MCF 10A (cell line): ENCODE measurements at regions not wholly inside any gene's neighbourhood (a gene's known extent, or its start where the extent isn't known, plus 50 kb on each side); places are given as distances from the start of the nearest gene placed in this dataset.

Source experiments
- BruUV-seq: library from RNA; stranded (reverse); fragments of 400-500 nt; replicated peaks from 2 replicates; lab custom pipeline; 2021; lab: Mats Ljungman, UMichigan
- CTCF ChIA-PET: fragments of 300-600 bp; sonication (Branson Sonifier 250); formaldehyde crosslinking; extraction: SDS; loops from one replicate; lab custom pipeline; 2021; ENCODE audit warnings: antibody characterized with exemption, inconsistent platforms; lab: Yijun Ruan, JAX
- POLR2A ChIA-PET: fragments of 300-600, 350-650 bp; sonication (Branson Sonifier 250); formaldehyde crosslinking; extraction: SDS; loops from one replicate; lab custom pipeline; 2020; ENCODE audit warnings: antibody characterized with exemption, inconsistent platforms; lab: Yijun Ruan, JAX
- DNase-seq: peaks from one replicate; pipeline ENCODE4 v3.0.0-alpha.2; 2018; ENCODE audit not compliant: unreplicated experiment
- H3K27ac Mint-ChIP-seq: one replicate; pipeline ENCODE4 v1.8.0; 2022; ENCODE audit warnings: mild to moderate bottlenecking, low read depth, mixed read lengths; ENCODE audit not compliant: unreplicated experiment
- H3K27me3 Mint-ChIP-seq: one replicate; pipeline ENCODE4 v1.8.0; 2022; ENCODE audit warnings: mixed read lengths; ENCODE audit not compliant: insufficient read depth, unreplicated experiment
- H3K36me3 Mint-ChIP-seq: one replicate; pipeline ENCODE4 v1.8.0; 2022; ENCODE audit warnings: mild to moderate bottlenecking, moderate library complexity, mixed read lengths; ENCODE audit not compliant: insufficient read depth, unreplicated experiment
- H3K4me1 Mint-ChIP-seq: one replicate; pipeline ENCODE4 v1.8.0; 2022; ENCODE audit warnings: mixed read lengths; ENCODE audit not compliant: insufficient read depth, unreplicated experiment
- H3K4me3 Mint-ChIP-seq: one replicate; pipeline ENCODE4 v1.8.0; 2022; ENCODE audit warnings: mild to moderate bottlenecking, moderate library complexity, mixed read lengths; ENCODE audit not compliant: unreplicated experiment
- H3K9me3 Mint-ChIP-seq: one replicate; pipeline ENCODE4 v1.8.0; 2022; ENCODE audit warnings: mixed read lengths; ENCODE audit not compliant: unreplicated experiment
- intact Hi-C: fragments of 100-400 bp; cut with micrococcal nuclease; formaldehyde crosslinking; loops from 2 replicates; pipeline ENCODE4 v1.14.1; 2022
- TF ChIP-seq, protein P1 (sequence below): fragments of 200-600 bp; IDR thresholded peaks from one replicate; pipeline ENCODE4 v1.8.0; 2022; ENCODE audit warnings: antibody characterized with exemption, mild to moderate bottlenecking; ENCODE audit not compliant: unreplicated experiment

DNA sequence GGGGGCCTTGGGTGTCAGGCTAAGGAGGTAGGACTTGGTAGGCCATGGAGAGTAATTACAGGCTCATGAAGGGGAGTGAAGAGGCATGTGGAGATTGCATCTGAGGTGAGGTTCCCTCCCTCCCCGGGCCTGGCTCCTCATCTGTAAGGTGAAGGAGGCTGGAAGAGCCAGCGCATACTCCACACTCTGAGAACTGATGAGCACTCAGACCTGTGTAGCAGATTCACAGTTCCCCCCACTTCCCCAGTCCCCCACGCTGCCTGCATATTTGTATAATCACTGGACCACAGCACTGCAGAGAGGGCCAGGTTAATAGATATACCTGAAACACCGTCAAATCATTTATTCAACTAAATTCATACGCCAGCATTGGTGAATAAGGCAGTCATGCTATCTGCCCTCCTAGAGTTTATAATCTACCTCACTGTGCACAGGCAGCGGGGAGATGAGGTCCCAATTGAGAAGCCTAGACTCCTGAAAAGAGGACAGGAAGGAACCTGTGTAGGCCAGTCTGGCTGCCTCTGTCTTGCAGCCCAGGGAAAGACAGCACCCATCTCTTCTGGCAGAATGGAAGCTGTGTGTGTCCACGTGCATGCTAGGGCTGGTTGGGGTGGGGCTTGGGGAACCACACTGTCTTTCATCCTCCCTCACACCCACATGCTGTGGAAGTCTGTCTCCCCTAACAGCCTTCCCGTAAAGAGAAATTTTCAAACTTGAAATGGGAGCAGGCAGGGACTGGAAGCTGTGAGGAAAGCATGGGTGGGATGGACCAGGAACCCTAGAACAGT, 110.6 kb upstream of the ATP1A1 start:
- no peak overlapping the region for H3K4me3 Mint-ChIP-seq
- ChIA-PET CTCF (no interaction called here), POLR2A (no interaction called here)
- peaks cover 1% of the 10 kb centered on the region for H3K4me1 Mint-ChIP-seq
- TF ChIP-seq, protein P1, sequence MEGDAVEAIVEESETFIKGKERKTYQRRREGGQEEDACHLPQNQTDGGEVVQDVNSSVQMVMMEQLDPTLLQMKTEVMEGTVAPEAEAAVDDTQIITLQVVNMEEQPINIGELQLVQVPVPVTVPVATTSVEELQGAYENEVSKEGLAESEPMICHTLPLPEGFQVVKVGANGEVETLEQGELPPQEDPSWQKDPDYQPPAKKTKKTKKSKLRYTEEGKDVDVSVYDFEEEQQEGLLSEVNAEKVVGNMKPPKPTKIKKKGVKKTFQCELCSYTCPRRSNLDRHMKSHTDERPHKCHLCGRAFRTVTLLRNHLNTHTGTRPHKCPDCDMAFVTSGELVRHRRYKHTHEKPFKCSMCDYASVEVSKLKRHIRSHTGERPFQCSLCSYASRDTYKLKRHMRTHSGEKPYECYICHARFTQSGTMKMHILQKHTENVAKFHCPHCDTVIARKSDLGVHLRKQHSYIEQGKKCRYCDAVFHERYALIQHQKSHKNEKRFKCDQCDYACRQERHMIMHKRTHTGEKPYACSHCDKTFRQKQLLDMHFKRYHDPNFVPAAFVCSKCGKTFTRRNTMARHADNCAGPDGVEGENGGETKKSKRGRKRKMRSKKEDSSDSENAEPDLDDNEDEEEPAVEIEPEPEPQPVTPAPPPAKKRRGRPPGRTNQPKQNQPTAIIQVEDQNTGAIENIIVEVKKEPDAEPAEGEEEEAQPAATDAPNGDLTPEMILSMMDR = no peak
- no peaks in the 10 kb centered on the region for H3K27me3 Mint-ChIP-seq
- H3K27ac Mint-ChIP-seq = no peak overlapping the region
- H3K9me3 Mint-ChIP-seq = no peaks in the 10 kb centered on the region
- DNase-seq = no peak
- no peaks in the 10 kb centered on the region for H3K36me3 Mint-ChIP-seq
- no TSS peak for BruUV-seq
- intact Hi-C loops = no loop called here

DNA sequence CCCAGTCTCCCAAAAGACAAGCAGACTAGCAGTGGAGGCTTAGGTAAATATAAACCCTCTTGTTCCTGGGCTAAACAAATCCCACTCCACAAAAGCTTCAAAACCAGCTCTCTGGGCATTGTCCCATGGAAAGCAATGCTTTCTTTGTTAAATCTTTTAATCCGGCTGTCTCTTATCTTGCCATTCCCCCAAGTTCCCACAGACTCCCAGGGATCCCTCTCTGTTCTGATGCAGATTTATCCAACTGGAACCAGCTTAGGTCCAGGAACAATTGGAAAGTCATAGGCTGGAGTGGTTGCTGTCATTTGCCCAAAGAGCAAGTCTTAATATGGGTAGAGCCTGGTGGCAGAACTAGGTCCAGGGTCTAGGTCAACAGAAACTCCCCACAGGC, 110.1 kb upstream of the ATP1A1 start:
- CTCF ChIA-PET = no interaction called here
- H3K9me3 Mint-ChIP-seq = no peaks in the 10 kb centered on the region
- no peak overlapping the region for H3K4me3 Mint-ChIP-seq
- no TSS peak for BruUV-seq
- POLR2A ChIA-PET = no interaction called here
- TF ChIP-seq, protein P1 = no peak
- no peaks in the 10 kb centered on the region for H3K36me3 Mint-ChIP-seq
- intact Hi-C loops = no loop called here
- no peak for DNase-seq
- H3K27me3 Mint-ChIP-seq = no peaks in the 10 kb centered on the region
- H3K4me1 Mint-ChIP-seq = peaks cover 7% of the 10 kb centered on the region
- H3K27ac Mint-ChIP-seq = no peak overlapping the region

DNA sequence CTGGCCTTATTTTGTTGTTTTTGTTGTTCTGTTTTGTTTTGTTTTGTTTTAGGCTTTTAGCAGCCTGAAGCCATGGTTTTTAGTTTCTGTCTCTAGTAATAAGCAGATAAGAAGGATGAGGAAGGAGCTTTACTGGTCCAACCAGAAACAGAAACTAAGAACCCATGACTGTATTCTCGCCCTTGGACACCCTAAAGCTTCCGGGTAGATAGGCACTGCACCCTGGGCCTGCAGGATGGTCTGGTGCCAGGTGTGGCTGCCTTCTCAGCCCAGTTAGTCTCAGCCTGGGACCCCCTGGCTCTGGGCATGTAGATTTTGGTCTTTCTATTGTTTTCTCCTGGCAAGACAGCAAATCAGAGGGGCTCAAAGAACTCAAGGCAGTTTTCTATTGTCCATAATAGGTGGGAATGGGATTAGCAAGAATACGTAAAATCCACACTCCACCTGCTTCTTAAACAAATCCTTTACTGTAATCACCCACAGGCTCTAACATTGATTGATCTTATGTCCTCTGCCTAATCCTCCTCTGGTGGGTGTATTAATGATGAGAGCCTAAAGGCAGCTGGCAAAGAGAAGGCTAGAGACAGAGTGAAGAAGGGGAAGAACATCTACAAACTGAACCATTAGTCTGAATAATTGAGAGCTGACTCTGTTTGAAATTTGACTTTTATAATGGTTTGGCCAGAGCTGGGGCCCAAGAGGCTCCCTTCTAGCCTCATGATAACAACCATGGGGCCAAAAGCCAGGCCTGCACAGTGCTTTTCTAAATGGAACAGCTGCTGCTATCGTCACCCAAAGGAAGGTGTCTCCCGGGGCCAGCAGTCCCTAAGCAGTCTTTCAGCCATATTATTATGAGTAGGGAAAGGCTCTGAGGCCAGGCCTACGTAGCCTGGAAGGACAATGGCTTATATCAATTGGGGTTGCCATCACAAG, 106.8 kb upstream of the ATP1A1 start:
- Mint-ChIP-seq H3K36me3 (no peaks in the 10 kb centered on the region), H3K27me3 (no peaks in the 10 kb centered on the region), H3K9me3 (no peaks in the 10 kb centered on the region), H3K4me1 (peaks cover 18% of the 10 kb centered on the region), H3K27ac (peak overlapping the region; percentile 40), H3K4me3 (no peak overlapping the region)
- TF ChIP-seq, protein P1 = no peak
- intact Hi-C loops = no loop called here
- POLR2A ChIA-PET = interaction anchor here (1.5 to 4.1 kb wide), 2 partner anchors 12 to 110 kb away, joined by 4 to 44 read pairs; no protein-coding TSS in a partner anchor
- DNase-seq = no peak
- CTCF ChIA-PET = no interaction called here
- BruUV-seq = no TSS peak

DNA sequence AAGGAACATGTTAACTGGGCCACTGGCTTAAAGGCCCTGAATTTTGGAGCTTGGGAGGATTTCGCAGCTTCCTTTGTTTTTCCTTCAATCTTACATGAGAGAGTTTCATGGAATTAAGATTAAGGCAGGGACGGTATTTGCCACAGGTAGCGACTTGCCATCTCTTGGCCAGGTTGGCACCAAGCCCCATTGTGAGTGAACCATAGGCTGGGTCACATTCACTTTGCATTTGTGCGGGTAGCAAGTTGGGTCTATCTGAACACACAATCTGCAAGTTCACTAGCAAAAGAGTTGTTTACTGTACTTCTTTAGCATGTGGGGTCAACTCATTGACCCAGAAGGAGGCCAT, 106.2 kb upstream of the ATP1A1 start:
- no TSS peak for BruUV-seq
- Mint-ChIP-seq H3K36me3 (no peaks in the 10 kb centered on the region), H3K9me3 (no peaks in the 10 kb centered on the region), H3K27ac (no peak overlapping the region), H3K4me1 (peaks cover 18% of the 10 kb centered on the region), H3K27me3 (no peaks in the 10 kb centered on the region), H3K4me3 (no peak overlapping the region)
- ChIA-PET POLR2A (interaction anchor here (1.5 to 4.1 kb wide), 3 partner anchors 12 to 109 kb away, joined by 4 to 44 read pairs (median 16); no protein-coding TSS in a partner anchor), CTCF (interaction anchor here (0.5 kb wide), 1 partner anchor 107 kb away, joined by 3 read pairs; no protein-coding TSS in a partner anchor)
- TF ChIP-seq, protein P1 = no peak
- no peak for DNase-seq
- intact Hi-C loops = no loop called here
